HCT116 (cell line): ENCODE measurements at regions not wholly inside any gene's neighbourhood (a gene's known extent, or its start where the extent isn't known, plus 50 kb on each side); places are given as distances from the start of the nearest gene placed in this dataset.

Experiments used
- ATAC-seq: fragments of 200-7000 bp; cut with Tn5 transposase; 2 replicates; pipeline ENCODE4 v1.9.1; 2020; ENCODE audit warnings: mild to moderate bottlenecking, moderate library complexity
- BruUV-seq: library from RNA; stranded (reverse); fragments of 400-500 nt; replicated peaks from 2 replicates; lab custom pipeline; 2021; lab: Mats Ljungman, UMichigan
- CTCF ChIA-PET: fragments of 300-600 bp; sonication (Branson Sonifier 250); formaldehyde crosslinking; loops from one replicate; lab custom pipeline; 2021; ENCODE audit warnings: antibody characterized with exemption; lab: Charles Lee
- POLR2A ChIA-PET: fragments of 300-600, 350-600 bp; sonication (Branson Sonifier 250); formaldehyde crosslinking; loops from one replicate; lab custom pipeline; 2021; ENCODE audit warnings: antibody characterized with exemption; lab: Charles Lee
- RAD21 ChIA-PET, 2 experiments: fragments of 300-600 bp; sonication (Branson Sonifier 250); formaldehyde crosslinking; loops; one replicate each; lab custom pipeline; 2023; ENCODE audit warnings: low total read pairs in 2 of 2; ENCODE audit not compliant: uncharacterized antibody in 2 of 2, unreplicated experiment in 2 of 2, low non-redundant PET in 1 of 2; lab: Charles Lee
- DNase-seq: peaks from one replicate; pipeline ENCODE4 v3.0.0-alpha.2; 2010; ENCODE audit warnings: low read depth, low spot score
- H2AFZ ChIP-seq: fragments of 200-600 bp; shearing (Covaris generic), sonication (generic); 2 replicates; pipeline ENCODE4 v1.6.1; 2017; ENCODE audit warnings: low read depth, mixed run types, mixed read lengths, antibody characterized with exemption, low read length; ENCODE audit not compliant: poor library complexity, severe bottlenecking
- H3K27ac ChIP-seq: 2 replicates; pipeline ENCODE4 v1.5.1; 2012; ENCODE audit warnings: low read depth, low read length
- H3K27me3 ChIP-seq: fragments of 200-600 bp; sonication (generic); 2 replicates; pipeline ENCODE4 v1.6.1; 2016; ENCODE audit warnings: mixed run types, low read length, mixed read lengths; ENCODE audit not compliant: insufficient read depth
- H3K36me3 ChIP-seq, 2 experiments: fragments of 200-500 bp in 1 of 2; fragments of 200-600 bp in 1 of 2; sonication (Bioruptor generic) in 1 of 2; sonication (generic) in 1 of 2; 2 replicates each; pipeline versions ENCODE4 v1.5.1 to v1.6.1; 2014 to 2016; ENCODE audit warnings: low read length in 2 of 2, inconsistent platforms in 1 of 2, mixed read lengths in 1 of 2, mixed run types in 1 of 2; ENCODE audit not compliant: insufficient read depth in 2 of 2, control insufficient read depth in 1 of 2
- H3K4me1 ChIP-seq, 2 experiments: fragments of 200-600 bp in 1 of 2; sonication (generic) in 1 of 2; 2 replicates each; pipeline versions ENCODE4 v1.5.1 to v1.6.1; 2012 to 2017; ENCODE audit warnings: low read length in 2 of 2, inconsistent platforms in 1 of 2, mild to moderate bottlenecking in 1 of 2, mixed read lengths in 1 of 2, mixed run types in 1 of 2, moderate library complexity in 1 of 2; ENCODE audit not compliant: insufficient read depth in 2 of 2, control insufficient read depth in 1 of 2
- H3K4me2 ChIP-seq: fragments of 200-600 bp; sonication (generic); 2 replicates; pipeline ENCODE4 v1.6.1; 2017; ENCODE audit warnings: mixed run types, low read length, mixed read lengths
- H3K4me3 ChIP-seq, 2 experiments: fragments of 200-600 bp in 1 of 2; sonication (generic) in 1 of 2; replicated peaks in 1 of 2; 2 replicates each; pipeline ENCODE4 v1.5.1; 2011 to 2016; ENCODE audit warnings: low read length in 2 of 2, control low read depth in 1 of 2, low read depth in 1 of 2, mild to moderate bottlenecking in 1 of 2, mixed read lengths in 1 of 2, mixed run types in 1 of 2
- H3K79me2 ChIP-seq: fragments of 200-600 bp; sonication (generic); 2 replicates; pipeline ENCODE4 v1.6.1; 2017; ENCODE audit warnings: mild to moderate bottlenecking, mixed run types, low read length, moderate library complexity, mixed read lengths; ENCODE audit not compliant: insufficient read depth
- H3K9ac ChIP-seq: fragments of 200-600 bp; sonication (generic); 2 replicates; pipeline ENCODE4 v1.6.1; 2016; ENCODE audit warnings: low read length, mixed read lengths
- H3K9me2 ChIP-seq: fragments of 200-600 bp; sonication (generic), shearing (Covaris generic); 2 replicates; pipeline ENCODE4 v1.6.1; 2017; ENCODE audit warnings: mixed run types, mild to moderate bottlenecking, moderate library complexity; ENCODE audit not compliant: insufficient read depth
- H3K9me3 ChIP-seq, 2 experiments: fragments of 200-500 bp in 1 of 2; fragments of 200-600 bp in 1 of 2; sonication (Bioruptor generic) in 1 of 2; sonication (generic) in 1 of 2; 2 replicates each; pipeline ENCODE4 v1.6.1; 2014 to 2017; ENCODE audit warnings: low read length in 2 of 2, mixed read lengths in 2 of 2, inconsistent platforms in 1 of 2, low read depth in 1 of 2, mild to moderate bottlenecking in 1 of 2, mixed run types in 1 of 2, moderate library complexity in 1 of 2; ENCODE audit not compliant: control insufficient read depth in 1 of 2, insufficient read depth in 1 of 2
- H4K20me1 ChIP-seq: fragments of 200-600 bp; sonication (generic), shearing (Covaris generic); 2 replicates; pipeline ENCODE4 v1.6.1; 2017; ENCODE audit warnings: mixed run types, mild to moderate bottlenecking, moderate library complexity; ENCODE audit not compliant: insufficient read depth
- ATF3 ChIP-seq: IDR thresholded peaks from 2 replicates; pipeline ENCODE4 v1.6.1; 2012
- CBX3 ChIP-seq: IDR thresholded peaks from 2 replicates; pipeline ENCODE4 v1.6.1; 2012; ENCODE audit warnings: low read depth
- CEBPB ChIP-seq: IDR thresholded peaks from 2 replicates; pipeline ENCODE4 v1.6.1; 2012; ENCODE audit warnings: low read depth
- EGR1 ChIP-seq: IDR thresholded peaks from 2 replicates; pipeline ENCODE4 v1.6.1; 2012; ENCODE audit warnings: low read depth
- ELF1 ChIP-seq: IDR thresholded peaks from 2 replicates; pipeline ENCODE4 v1.6.1; 2012; ENCODE audit warnings: low read depth, borderline replicate concordance
- EZH2 ChIP-seq: fragments of 200-600 bp; sonication (generic); IDR thresholded peaks from 2 replicates; pipeline ENCODE4 v1.6.1; 2017; ENCODE audit warnings: antibody characterized with exemption, mixed run types
- EZH2phosphoT487 ChIP-seq: fragments of 200-600 bp; IDR thresholded peaks from 2 replicates; pipeline ENCODE4 v1.6.1; 2018; ENCODE audit warnings: antibody characterized with exemption, borderline replicate concordance
- JUND ChIP-seq: IDR thresholded peaks from 2 replicates; pipeline ENCODE4 v1.6.1; 2012
- POLR2AphosphoS5 ChIP-seq: IDR thresholded peaks from 2 replicates; pipeline ENCODE4 v1.6.1; 2011; ENCODE audit warnings: mild to moderate bottlenecking, low read depth, low read length, moderate library complexity
- RAD21 ChIP-seq: IDR thresholded peaks from 2 replicates; pipeline ENCODE4 v1.6.1; 2012; ENCODE audit warnings: low read depth, mild to moderate bottlenecking
- REST ChIP-seq: IDR thresholded peaks from 2 replicates; pipeline ENCODE4 v1.6.1; 2012; ENCODE audit warnings: low read depth
- TCF7L2 ChIP-seq: IDR thresholded peaks from 2 replicates; pipeline ENCODE4 v1.7.0; 2011; ENCODE audit warnings: borderline replicate concordance, inconsistent platforms; ENCODE audit not compliant: insufficient read depth, insufficient read length; ENCODE audit errors: extremely low read depth
- YY1 ChIP-seq: IDR thresholded peaks from 2 replicates; pipeline ENCODE4 v1.6.1; 2011; ENCODE audit warnings: low read length, low read depth, moderate library complexity, mild to moderate bottlenecking; ENCODE audit not compliant: insufficient replicate concordance; ENCODE audit errors: extremely low read depth
- ZFX ChIP-seq: fragments of 450-650 bp; IDR thresholded peaks from 2 replicates; pipeline ENCODE4 v1.6.1; 2017
- ZNF274 ChIP-seq: fragments of 200-500 bp; sonication (Bioruptor generic); IDR thresholded peaks from 2 replicates; pipeline ENCODE4 v1.6.1; 2014; ENCODE audit warnings: mild to moderate bottlenecking, low read depth, low read length, inconsistent platforms
- intact Hi-C: fragments of 100-400 bp; cut with micrococcal nuclease; formaldehyde crosslinking; loops from 2 replicates; pipeline ENCODE4 v1.10.0; 2022
- TF ChIP-seq, protein P1 (sequence below), 3 experiments: fragments of 200-600 bp in 1 of 3; sonication (generic) in 1 of 3; IDR thresholded peaks in 2 of 3; conservative IDR thresholded peaks in 1 of 3; 2 replicates each; pipeline ENCODE4 v1.5.1; 2012 to 2017; ENCODE audit warnings: low read depth in 2 of 3, low read length in 2 of 3, antibody characterized with exemption in 1 of 3, borderline replicate concordance in 1 of 3, control low read depth in 1 of 3, mild to moderate bottlenecking in 1 of 3, mixed read lengths in 1 of 3, mixed run types in 1 of 3, moderate library complexity in 1 of 3; ENCODE audit not compliant: insufficient read depth in 1 of 3

- Histone ChIP-seq H3K4me3 (no peak overlapping the region), H3K27me3 (peaks cover 41% of the 10 kb centered on the region), H3K27ac (no peak overlapping the region), H3K4me2 (no peak overlapping the region), H3K36me3 (no peaks in the 10 kb centered on the region), H3K9me3 (no peaks in the 10 kb centered on the region), H3K9ac (no peak overlapping the region), H3K9me2 (no peaks in the 10 kb centered on the region; the same call in 1 of the 2 replicates), H2AFZ (no peak overlapping the region), H3K79me2 (no peaks in the 10 kb centered on the region), H4K20me1 (no peaks in the 10 kb centered on the region), H3K4me1 (no peaks in the 10 kb centered on the region)
- no peak for ATAC-seq
- CTCF ChIA-PET: no interaction called here
- BruUV-seq: no TSS peak
- intact Hi-C loops: no loop called here
- RAD21 ChIA-PET: no interaction called here
- DNase-seq: no peak
- TF ChIP-seq ATF3 (no peak), ZFX (no peak), ZNF274 (no peak), ELF1 (no peak), RAD21 (no peak), EZH2phosphoT487 (no peak), EGR1 (no peak), CEBPB (no peak), CBX3 (no peak), EZH2 (no peak), POLR2AphosphoS5 (no peak), JUND (no peak), YY1 (no peak), REST (no peak), TCF7L2 (no peak)
- TF ChIP-seq, protein P1, sequence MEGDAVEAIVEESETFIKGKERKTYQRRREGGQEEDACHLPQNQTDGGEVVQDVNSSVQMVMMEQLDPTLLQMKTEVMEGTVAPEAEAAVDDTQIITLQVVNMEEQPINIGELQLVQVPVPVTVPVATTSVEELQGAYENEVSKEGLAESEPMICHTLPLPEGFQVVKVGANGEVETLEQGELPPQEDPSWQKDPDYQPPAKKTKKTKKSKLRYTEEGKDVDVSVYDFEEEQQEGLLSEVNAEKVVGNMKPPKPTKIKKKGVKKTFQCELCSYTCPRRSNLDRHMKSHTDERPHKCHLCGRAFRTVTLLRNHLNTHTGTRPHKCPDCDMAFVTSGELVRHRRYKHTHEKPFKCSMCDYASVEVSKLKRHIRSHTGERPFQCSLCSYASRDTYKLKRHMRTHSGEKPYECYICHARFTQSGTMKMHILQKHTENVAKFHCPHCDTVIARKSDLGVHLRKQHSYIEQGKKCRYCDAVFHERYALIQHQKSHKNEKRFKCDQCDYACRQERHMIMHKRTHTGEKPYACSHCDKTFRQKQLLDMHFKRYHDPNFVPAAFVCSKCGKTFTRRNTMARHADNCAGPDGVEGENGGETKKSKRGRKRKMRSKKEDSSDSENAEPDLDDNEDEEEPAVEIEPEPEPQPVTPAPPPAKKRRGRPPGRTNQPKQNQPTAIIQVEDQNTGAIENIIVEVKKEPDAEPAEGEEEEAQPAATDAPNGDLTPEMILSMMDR (IDR thresholded peaks at IDR 0.05 in 2 of 3, conservative IDR thresholded peaks at IDR 0.05 in 1 of 3; ENCODE audit: borderline replicate concordance in 1 of 3, insufficient read depth in 1 of 3, low read depth in 2 of 3, low read length in 2 of 3): no peak
- POLR2A ChIA-PET: no interaction called here
Observed at GRCh38 chr20:59393142-59393541, 92.7 kb downstream of the EDN3 start.
